Peyer's patch (tissue), 4 donors: ENCODE measurements at regions not wholly inside any gene's neighbourhood (a gene's known extent, or its start where the extent isn't known, plus 50 kb on each side); places are given as distances from the start of the nearest gene placed in this dataset.

Experiments
- DNase-seq, 3 donors: peaks; one replicate each; pipeline ENCODE4 v3.0.0-alpha.2; 2017 to 2019
- H3K27ac ChIP-seq, 4 donors: fragments of 200-600 bp; sonication (generic); one replicate each; pipeline ENCODE4 v1.5.1; 2016 to 2019
- H3K27me3 ChIP-seq, 2 donors: fragments of 200-600 bp; sonication (generic); one replicate each; pipeline ENCODE4 v1.5.1; 2019
- H3K36me3 ChIP-seq, 3 donors: fragments of 200-600 bp; sonication (generic); one replicate each; pipeline ENCODE4 v1.5.1; 2016 to 2019
- H3K4me1 ChIP-seq, 4 donors: fragments of 200-600 bp; sonication (generic); one replicate each; pipeline ENCODE4 v1.5.1; 2016 to 2019
- H3K4me3 ChIP-seq, 4 donors: fragments of 200-600 bp; sonication (generic); 1 replicate in 3 of 4; 2 replicates in 1 of 4; pipeline ENCODE4 v1.5.1; 2016 to 2019; ENCODE audit warnings: mild to moderate bottlenecking in 1 of 4
- H3K9me3 ChIP-seq, 4 donors: fragments of 200-600 bp; sonication (generic); one replicate each; pipeline ENCODE4 v1.5.1; 2016 to 2019; ENCODE audit warnings: mild to moderate bottlenecking in 1 of 4
- CTCF ChIP-seq, 6 experiments: fragments of 450-650 bp in 4 of 6; fragments of 200-600 bp in 2 of 6; sonication (generic) in 1 of 6; IDR thresholded peaks; one replicate each; pipeline ENCODE4 v1.5.1; 2017 to 2019; ENCODE audit warnings: antibody characterized with exemption in 6 of 6, mild to moderate bottlenecking in 3 of 6, moderate library complexity in 1 of 6
- POLR2A ChIP-seq, 2 donors: fragments of 450-650 bp; IDR thresholded peaks; one replicate each; pipeline ENCODE4 v1.5.1; 2017; ENCODE audit warnings: antibody characterized with exemption in 2 of 2, mild to moderate bottlenecking in 2 of 2, moderate library complexity in 2 of 2

GRCh38 chr10:78911533-78912340, 157.0 kb upstream of the ZMIZ1 start:
- peaks cover 0 to 13% (median 2%) of the 10 kb centered on the region in 4 donors for H3K4me1 ChIP-seq
- no peaks in the 10 kb centered on the region for H3K9me3 ChIP-seq
- DNase-seq, result peak in 1 of 3 donors; percentile 25
- H3K27ac ChIP-seq, result no peak overlapping the region
- TF ChIP-seq POLR2A (IDR thresholded peaks at IDR 0.05) (no peak), CTCF (IDR thresholded peaks at IDR 0.05) (no peak)
- H3K27me3 ChIP-seq, result no peaks in the 10 kb centered on the region
- H3K4me3 ChIP-seq, result no peak overlapping the region
- H3K36me3 ChIP-seq, result no peaks in the 10 kb centered on the region

GRCh38 chr10:78912361-78913218, 156.2 kb upstream of the ZMIZ1 start:
- H3K4me1 ChIP-seq, result peaks cover 0 to 13% (median 2%) of the 10 kb centered on the region in 4 donors
- H3K9me3 ChIP-seq, result no peaks in the 10 kb centered on the region
- H3K4me3 ChIP-seq, result no peak overlapping the region
- peak in 1 of 3 donors; percentile 25 for DNase-seq
- H3K27ac ChIP-seq, result no peak overlapping the region
- H3K27me3 ChIP-seq, result no peaks in the 10 kb centered on the region
- H3K36me3 ChIP-seq, result no peaks in the 10 kb centered on the region
- TF ChIP-seq CTCF (IDR thresholded peaks at IDR 0.05) (no peak), POLR2A (IDR thresholded peaks at IDR 0.05) (no peak)

- Histone ChIP-seq H3K9me3 (no peaks in the 10 kb centered on the region), H3K4me1 (peaks cover 0 to 13% (median 2%) of the 10 kb centered on the region in 4 donors), H3K27me3 (no peaks in the 10 kb centered on the region), H3K27ac (peak overlapping the region in 2 of 4 donors; percentile 5 to 17), H3K4me3 (peak overlapping the region in 1 of 4 donors; percentile 16), H3K36me3 (no peaks in the 10 kb centered on the region)
- TF ChIP-seq POLR2A (IDR thresholded peaks at IDR 0.05), result no peak
- TF ChIP-seq CTCF (IDR thresholded peaks at IDR 0.05), result no peak
- DNase-seq, result peak; percentile 28 to 89 (median 85)
Measured at GRCh38 chr10:78913219-78914059, 155.3 kb upstream of the ZMIZ1 start.

- no peaks in the 10 kb centered on the region for H3K36me3 ChIP-seq
- H3K27me3 ChIP-seq, result no peaks in the 10 kb centered on the region
- DNase-seq, result no peak
- no peak overlapping the region for H3K4me3 ChIP-seq
- peaks cover 0 to 13% (median 2%) of the 10 kb centered on the region in 4 donors for H3K4me1 ChIP-seq
- TF ChIP-seq POLR2A (IDR thresholded peaks at IDR 0.05) (no peak), CTCF (IDR thresholded peaks at IDR 0.05) (no peak)
- no peaks in the 10 kb centered on the region for H3K9me3 ChIP-seq
- peak overlapping the region in 2 of 4 donors; percentile 5 to 17 for H3K27ac ChIP-seq
Measured at GRCh38 chr10:78914060-78914378, 154.7 kb upstream of the ZMIZ1 start.

GRCh38 chr10:78914502-78915189, 154.1 kb upstream of the ZMIZ1 start:
- peak overlapping the region in 1 of 4 donors; percentile 5 for H3K27ac ChIP-seq
- TF ChIP-seq CTCF (IDR thresholded peaks at IDR 0.05), result peak in 1 of 6 experiments; percentile 5
- no peak for TF ChIP-seq POLR2A (IDR thresholded peaks at IDR 0.05)
- DNase-seq, result peak in 2 of 3 donors; percentile 72 to 77
- no peaks in the 10 kb centered on the region for H3K36me3 ChIP-seq
- H3K27me3 ChIP-seq, result no peaks in the 10 kb centered on the region
- H3K4me1 ChIP-seq, result peaks cover 0 to 13% (median 2%) of the 10 kb centered on the region in 4 donors
- H3K9me3 ChIP-seq, result no peaks in the 10 kb centered on the region
- H3K4me3 ChIP-seq, result no peak overlapping the region
